CD14-positive monocyte (primary cell): ENCODE measurements at regions not wholly inside any gene's neighbourhood (a gene's known extent, or its start where the extent isn't known, plus 50 kb on each side); places are given as distances from the start of the nearest gene placed in this dataset.

Experiments used
- DNase-seq, 3 donors: peaks; one replicate each; pipeline ENCODE4 v3.0.0-alpha.2; 2011 to 2022
- H2AFZ ChIP-seq: 2 replicates; pipeline ENCODE4 v1.6.0; 2012; ENCODE audit warnings: mild to moderate bottlenecking, low read depth, low read length, inconsistent platforms; ENCODE audit not compliant: insufficient read depth, poor library complexity, severe bottlenecking
- H3K27ac ChIP-seq, 2 donors: 1 replicate in 1 of 2; 2 replicates in 1 of 2; pipeline ENCODE4 v1.5.1; 2012 to 2013; ENCODE audit warnings: low read length in 2 of 2, control low read depth in 1 of 2, inconsistent platforms in 1 of 2, low read depth in 1 of 2, mild to moderate bottlenecking in 1 of 2
- H3K27me3 ChIP-seq, 2 donors: one replicate each; pipeline versions ENCODE4 v1.6.0 to v1.6.1; 2011 to 2013; ENCODE audit warnings: low read length in 2 of 2; ENCODE audit not compliant: control insufficient read depth in 2 of 2, insufficient read depth in 2 of 2
- H3K36me3 ChIP-seq, 2 donors: replicated peaks in 1 of 2; 1 replicate in 1 of 2; 2 replicates in 1 of 2; pipeline versions ENCODE4 v1.5.1 to v1.6.1; 2012 to 2013; ENCODE audit warnings: low read length in 2 of 2, control low read depth in 1 of 2, inconsistent platforms in 1 of 2, mild to moderate bottlenecking in 1 of 2; ENCODE audit not compliant: insufficient read depth in 2 of 2, control insufficient read depth in 1 of 2
- H3K4me1 ChIP-seq, 2 donors: 1 replicate in 1 of 2; 2 replicates in 1 of 2; pipeline versions ENCODE4 v1.5.1 to v1.6.1; 2012 to 2013; ENCODE audit warnings: low read length in 2 of 2, control low read depth in 1 of 2, inconsistent platforms in 1 of 2, mild to moderate bottlenecking in 1 of 2, moderate library complexity in 1 of 2; ENCODE audit not compliant: insufficient read depth in 2 of 2, control insufficient read depth in 1 of 2
- H3K4me2 ChIP-seq: replicated peaks from 2 replicates; pipeline ENCODE3; 2012; ENCODE audit warnings: low read length, moderate library complexity, mild to moderate bottlenecking; ENCODE audit not compliant: poor library complexity, severe bottlenecking; ENCODE audit errors: extremely low read depth
- H3K4me3 ChIP-seq, 3 experiments: fragments of 200-600 bp in 1 of 3; sonication (generic) in 1 of 3; replicated peaks in 1 of 3; 1 replicate in 2 of 3; 2 replicates in 1 of 3; pipeline ENCODE4 v1.5.1; 2011 to 2013; ENCODE audit warnings: low read length in 3 of 3, mild to moderate bottlenecking in 3 of 3, control low read depth in 2 of 3, low read depth in 2 of 3, inconsistent platforms in 1 of 3, moderate library complexity in 1 of 3
- H3K79me2 ChIP-seq: 2 replicates; pipeline ENCODE4 v1.6.0; 2012; ENCODE audit warnings: mild to moderate bottlenecking, control low read depth, inconsistent platforms, low read length, moderate library complexity; ENCODE audit not compliant: insufficient read depth
- H3K9ac ChIP-seq: 2 replicates; pipeline ENCODE4 v1.6.0; 2017; ENCODE audit warnings: low read length, mild to moderate bottlenecking; ENCODE audit not compliant: insufficient read depth, poor library complexity, severe bottlenecking
- H3K9me3 ChIP-seq, 2 donors: replicated peaks in 1 of 2; 1 replicate in 1 of 2; 2 replicates in 1 of 2; pipeline versions ENCODE4 v1.5.1 to v1.6.1; 2012 to 2013; ENCODE audit warnings: low read length in 2 of 2, control low read depth in 1 of 2; ENCODE audit not compliant: control insufficient read depth in 1 of 2, insufficient read depth in 1 of 2
- H4K20me1 ChIP-seq: 2 replicates; pipeline ENCODE4 v1.6.0; 2012; ENCODE audit warnings: mild to moderate bottlenecking, low read length, control low read depth, moderate library complexity; ENCODE audit not compliant: insufficient read depth
- H3K27ac Mint-ChIP-seq, 7 donors: one replicate each; pipeline ENCODE4 v1.8.0; 2020; ENCODE audit warnings: mild to moderate bottlenecking in 7 of 7, mixed read lengths in 7 of 7, moderate library complexity in 6 of 7, inconsistent platforms in 2 of 7
- H3K27me3 Mint-ChIP-seq, 3 donors: one replicate each; pipeline ENCODE4 v1.8.0; 2021 to 2022; ENCODE audit warnings: low read depth in 3 of 3, mild to moderate bottlenecking in 3 of 3, mixed read lengths in 3 of 3, moderate library complexity in 3 of 3, inconsistent platforms in 1 of 3
- H3K36me3 Mint-ChIP-seq, 2 donors: one replicate each; pipeline ENCODE4 v1.8.0; 2020; ENCODE audit warnings: mixed read lengths in 2 of 2, inconsistent platforms in 1 of 2, mild to moderate bottlenecking in 1 of 2
- H3K4me1 Mint-ChIP-seq: one replicate; pipeline ENCODE4 v1.8.0; 2020; ENCODE audit warnings: mild to moderate bottlenecking, mixed read lengths
- H3K4me3 Mint-ChIP-seq, 2 donors: one replicate each; pipeline ENCODE4 v1.8.0; 2020; ENCODE audit warnings: mild to moderate bottlenecking in 2 of 2, mixed read lengths in 2 of 2, moderate library complexity in 1 of 2
- H3K9me3 Mint-ChIP-seq, 7 donors: one replicate each; pipeline ENCODE4 v1.8.0; 2020 to 2022; ENCODE audit warnings: mixed read lengths in 7 of 7, mild to moderate bottlenecking in 6 of 7, moderate library complexity in 6 of 7, inconsistent platforms in 2 of 7
- CTCF ChIP-seq: fragments of 200-600 bp; IDR thresholded peaks from one replicate; pipeline ENCODE4 v1.8.0; 2022; ENCODE audit warnings: antibody characterized with exemption, mild to moderate bottlenecking
- WGBS: methylation state at CpG from one replicate; pipeline ENCODE4 v1.1.5; 2013; ENCODE audit warnings: missing lambda C conversion rate; ENCODE audit not compliant: insufficient coverage; 5-methylcytosine and 5-hydroxymethylcytosine counted together
- intact Hi-C, 2 donors: fragments of 100-400 bp; cut with micrococcal nuclease; formaldehyde crosslinking; loops; one replicate each; pipeline versions ENCODE4 v1.15.0 to v1.15.1; 2023

GRCh38 chr10:78543749-78544362 lies 510.2 kb downstream of the RPS24 start:
- Histone ChIP-seq H3K9ac (no peak overlapping the region), H3K4me2 (no peak overlapping the region), H3K27me3 (no peaks in the 10 kb centered on the region), H3K27ac (no peak overlapping the region), H3K9me3 (no peaks in the 10 kb centered on the region), H3K4me3 (no peak overlapping the region), H4K20me1 (no peaks in the 10 kb centered on the region), H3K4me1 (no peaks in the 10 kb centered on the region), H2AFZ (no peak overlapping the region), H3K36me3 (no peaks in the 10 kb centered on the region), H3K79me2 (no peaks in the 10 kb centered on the region)
- Mint-ChIP-seq H3K27me3 (peaks cover 2 to 4% (median 3%) of the 10 kb centered on the region in 3 donors), H3K9me3 (peaks cover 0 to 4% (median 0%) of the 10 kb centered on the region in 7 donors), H3K27ac (no peak overlapping the region), H3K4me1 (peaks cover 6% of the 10 kb centered on the region), H3K4me3 (no peak overlapping the region), H3K36me3 (no peaks in the 10 kb centered on the region)
- no peak for TF ChIP-seq CTCF
- WGBS = 84% methylated on average over 10 of the region's 11 CpGs
- intact Hi-C loops = no loop called here
- no peak for DNase-seq

GRCh38 chr10:78544423-78545090 lies 510.9 kb downstream of the RPS24 start:
- Histone ChIP-seq H3K9ac (no peak overlapping the region), H3K4me1 (no peaks in the 10 kb centered on the region), H3K4me2 (no peak overlapping the region), H3K4me3 (no peak overlapping the region), H3K27me3 (no peaks in the 10 kb centered on the region), H3K36me3 (no peaks in the 10 kb centered on the region), H2AFZ (no peak overlapping the region), H3K79me2 (no peaks in the 10 kb centered on the region), H3K27ac (no peak overlapping the region), H3K9me3 (no peaks in the 10 kb centered on the region), H4K20me1 (no peaks in the 10 kb centered on the region)
- Mint-ChIP-seq H3K9me3 (peaks cover 0 to 4% (median 0%) of the 10 kb centered on the region in 7 donors), H3K4me1 (peaks cover 13% of the 10 kb centered on the region), H3K36me3 (no peaks in the 10 kb centered on the region), H3K27ac (no peak overlapping the region), H3K4me3 (no peak overlapping the region), H3K27me3 (peaks cover 1 to 3% (median 2%) of the 10 kb centered on the region in 3 donors)
- DNase-seq = no peak
- TF ChIP-seq CTCF = no peak
- intact Hi-C loops = no loop called here
- WGBS = 95% methylated on average over 2 of the region's 9 CpGs
